ENCODE measurements at regions not wholly inside any gene's neighbourhood (a gene's known extent, or its start where the extent isn't known, plus 50 kb on each side); places are given as distances from the start of the nearest gene placed in this dataset.
A peak's percentile ranks its signal among the peaks of the same experiment; 100 is the strongest.

DNA sequence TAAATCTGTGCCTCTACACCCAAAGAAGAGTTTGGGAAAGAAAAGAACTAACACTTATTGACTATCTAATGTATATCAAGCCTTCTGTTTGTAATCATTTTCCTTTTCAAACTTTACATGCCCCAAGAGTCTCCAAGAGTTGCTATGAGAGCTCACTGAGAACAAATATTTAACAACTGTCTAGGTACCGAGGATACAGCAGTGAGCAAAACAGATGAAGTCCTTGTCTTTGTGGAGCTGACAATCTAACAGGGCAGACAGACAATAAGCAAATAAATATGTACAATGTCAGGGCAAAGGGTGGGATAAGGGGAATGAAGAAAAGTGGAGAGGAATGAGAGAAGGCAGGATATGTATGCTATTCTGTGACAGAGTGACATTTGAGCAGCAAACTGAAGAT, 64.8 kb upstream of the KSR1 start:
- DNase-seq (ENCODE audit: low read depth in 2 of 2) = no peak

DNA sequence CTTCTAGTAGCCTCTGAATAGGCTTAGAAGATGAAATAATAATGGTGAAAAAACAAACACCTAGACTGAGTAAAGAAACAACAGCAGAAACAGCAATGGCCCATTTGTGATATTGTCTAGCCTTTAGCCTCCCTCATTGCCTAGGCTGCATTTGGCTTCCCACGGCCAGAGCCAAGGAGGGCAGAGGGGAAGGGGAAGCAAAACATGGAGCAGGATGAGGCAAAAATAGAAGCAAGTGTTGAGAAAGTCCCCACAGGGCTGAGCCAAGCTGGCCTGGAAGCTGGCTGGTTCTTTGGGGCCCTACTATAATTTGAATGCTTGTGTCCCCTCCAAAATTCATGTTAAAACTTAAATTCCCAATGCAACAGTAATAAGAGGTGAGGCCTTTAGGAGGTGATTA, 60.2 kb upstream of the KSR1 start:
- peak in 1 of 2 donors; percentile 67 for DNase-seq (ENCODE audit: low read depth in 2 of 2)

DNA sequence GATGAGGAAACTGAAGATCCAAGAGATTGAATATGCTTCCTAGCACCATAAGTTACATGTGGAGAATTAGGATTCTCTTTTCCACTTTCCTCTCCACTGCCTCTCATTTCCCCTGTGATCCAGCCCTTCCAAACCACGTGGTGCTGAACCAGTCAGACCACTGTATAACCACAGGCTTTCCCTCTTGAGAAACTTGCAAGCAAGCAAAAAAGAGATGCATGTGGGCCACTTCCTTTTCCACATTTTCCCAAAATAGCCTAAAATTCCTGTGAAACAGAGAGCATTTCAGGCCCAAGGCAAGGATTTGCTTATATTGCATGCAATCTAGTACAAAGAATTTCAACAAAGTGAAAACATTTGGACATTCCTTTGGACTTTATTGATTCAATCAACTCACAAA, 59.3 kb upstream of the KSR1 start:
- peak in 1 of 2 donors; percentile 18 for DNase-seq (ENCODE audit: low read depth in 2 of 2)

DNA sequence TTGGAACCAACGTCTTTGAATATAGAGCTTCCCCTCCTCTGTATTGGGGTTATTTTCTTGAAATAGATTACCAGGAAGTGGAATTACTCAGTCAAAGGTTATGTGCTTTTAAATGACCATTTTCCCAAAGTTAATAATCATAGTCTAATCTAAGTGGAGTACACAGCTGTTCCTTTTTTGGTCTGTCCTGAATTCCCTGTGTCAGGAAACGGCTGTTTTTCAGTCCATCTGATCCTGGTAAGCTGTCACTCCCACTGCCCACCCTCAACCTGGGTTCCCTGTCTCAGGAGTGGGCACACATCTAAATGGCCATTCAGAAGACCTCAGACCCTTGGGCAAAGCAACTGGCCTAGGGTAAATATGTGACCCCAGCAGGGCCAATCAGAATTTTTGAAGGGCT, 57.6 kb upstream of the KSR1 start:
- DNase-seq (ENCODE audit: low read depth in 2 of 2) = no peak

DNA sequence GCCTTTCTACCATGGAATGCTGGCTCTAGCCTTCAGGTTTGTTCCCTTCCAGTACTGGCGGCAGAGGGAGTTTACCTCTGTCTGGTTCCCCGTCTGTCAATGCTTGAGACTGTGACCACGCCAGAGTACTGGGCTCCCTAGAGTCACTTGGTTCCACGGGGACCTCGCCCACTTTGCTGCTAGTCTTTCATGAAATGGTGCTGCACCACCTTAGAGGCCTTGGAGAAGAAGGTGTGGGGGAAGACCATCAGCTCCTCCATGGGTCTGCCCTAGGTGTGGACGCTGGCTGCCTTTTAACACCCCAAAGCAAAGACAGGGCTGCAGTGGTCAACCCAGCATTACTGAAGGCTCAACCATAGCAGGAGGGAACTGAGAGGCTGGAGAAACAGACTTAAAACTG, 55.3 kb upstream of the KSR1 start:
- DNase-seq (ENCODE audit: low read depth in 2 of 2) = no peak

DNA sequence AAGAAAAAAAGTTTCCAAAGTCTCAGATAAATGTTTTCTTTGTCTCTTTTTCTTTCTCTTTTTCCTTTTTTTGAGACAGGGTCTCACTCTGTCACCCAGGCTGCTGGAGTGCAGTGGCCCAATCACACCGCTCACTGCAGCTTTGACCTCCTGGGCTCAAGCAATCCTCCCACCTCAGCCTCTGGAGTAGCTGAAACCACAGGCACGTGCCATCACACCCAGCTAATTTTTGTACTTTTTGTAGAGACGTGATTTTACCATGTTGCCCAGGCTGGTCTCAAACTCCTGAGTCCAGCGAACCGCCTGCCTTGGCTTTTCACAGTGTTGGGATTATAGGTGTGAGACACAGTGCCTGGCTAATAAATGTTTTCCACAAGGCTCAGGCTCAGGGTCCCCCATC, 53.3 kb upstream of the KSR1 start:
- DNase-seq (ENCODE audit: low read depth in 2 of 2) = no peak

DNA sequence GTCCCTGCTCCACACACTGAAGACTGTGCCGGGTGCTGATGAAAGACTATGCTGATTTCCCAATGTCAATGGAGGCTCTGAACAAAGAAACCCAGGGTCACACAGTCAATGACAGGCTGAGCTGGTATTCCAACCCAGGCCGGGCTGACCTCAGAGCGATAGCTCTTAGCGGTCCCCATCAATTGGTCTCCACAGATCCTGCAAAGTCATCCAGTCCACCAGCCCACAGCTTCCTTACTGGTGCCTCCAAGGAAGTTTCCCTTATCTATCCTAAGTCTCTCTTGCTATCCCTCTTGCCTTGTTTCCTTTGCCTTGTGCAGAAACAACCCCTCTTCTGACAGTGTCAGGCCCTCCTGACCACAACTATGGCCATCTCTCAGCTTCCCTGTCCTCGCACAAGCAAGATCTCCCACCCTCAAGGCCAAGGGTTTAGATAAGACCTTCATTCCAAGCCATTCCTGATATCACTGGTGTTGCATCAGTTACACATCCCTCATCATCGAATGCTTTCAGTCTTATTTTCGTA, 52.7 kb upstream of the KSR1 start:
- DNase-seq (ENCODE audit: low read depth in 2 of 2) = no peak

DNA sequence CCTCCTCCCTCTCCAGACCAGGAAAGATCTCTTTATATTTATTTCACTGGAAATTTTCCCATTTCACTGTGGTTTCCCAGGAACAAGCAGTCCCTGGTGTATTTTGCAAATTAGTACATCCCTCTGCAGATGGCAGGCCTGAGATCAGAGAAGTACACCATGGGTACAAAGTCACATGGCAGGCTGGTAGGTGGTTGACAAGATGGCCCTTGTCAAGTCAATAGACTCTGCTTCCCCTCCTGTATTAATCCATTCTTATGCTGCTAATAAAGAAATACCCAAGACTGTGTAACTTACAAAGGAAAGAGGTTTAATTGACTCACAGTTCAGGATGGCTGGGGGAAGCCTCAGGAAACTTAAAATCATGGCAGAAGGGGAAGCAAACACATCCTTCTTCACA, 51.6 kb upstream of the KSR1 start:
- no peak for DNase-seq (ENCODE audit: low read depth in 2 of 2)

All from lung microvascular endothelial cell (primary cell).